HG02840 (cell line): ENCODE measurements at regions not wholly inside any gene's neighbourhood (a gene's known extent, or its start where the extent isn't known, plus 50 kb on each side); places are given as distances from the start of the nearest gene placed in this dataset.

Experiments
- ATAC-seq: cut with Tn5 transposase; IDR thresholded peaks from one replicate; pipeline ENCODE4 v1.9.1; 2021; ENCODE audit warnings: mild to moderate bottlenecking, moderate library complexity, moderate number of reproducible peaks; ENCODE audit not compliant: unreplicated experiment, low FRiP score

DNA sequence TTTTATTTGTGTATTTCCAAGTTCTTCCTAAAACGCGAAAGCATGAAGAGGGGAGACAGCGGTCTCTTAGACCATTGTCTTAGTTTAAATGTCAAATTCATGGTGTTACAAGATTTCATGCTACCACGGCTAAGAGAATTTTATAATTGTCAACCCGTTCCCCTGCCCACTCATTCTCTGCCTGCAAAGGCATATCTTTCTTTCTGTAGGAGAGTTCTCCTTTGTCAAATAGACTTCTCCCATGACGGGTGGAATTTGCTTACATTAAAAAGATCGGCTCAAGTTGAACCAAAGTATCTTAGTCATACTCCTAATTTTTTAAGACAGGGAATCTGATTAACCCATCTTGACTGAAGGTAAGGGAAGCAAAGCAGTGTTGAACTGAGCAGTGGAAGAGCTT, 539.2 kb downstream of the REEP3 start:
- ATAC-seq, result no peak

- no peak for ATAC-seq
These were observed 541.6 kb downstream of the REEP3 start for GRCh38 chr10:64062793-64063192.

GRCh38 chr10:64067009-64067606, 545.9 kb downstream of the REEP3 start:
- ATAC-seq, result no peak

DNA sequence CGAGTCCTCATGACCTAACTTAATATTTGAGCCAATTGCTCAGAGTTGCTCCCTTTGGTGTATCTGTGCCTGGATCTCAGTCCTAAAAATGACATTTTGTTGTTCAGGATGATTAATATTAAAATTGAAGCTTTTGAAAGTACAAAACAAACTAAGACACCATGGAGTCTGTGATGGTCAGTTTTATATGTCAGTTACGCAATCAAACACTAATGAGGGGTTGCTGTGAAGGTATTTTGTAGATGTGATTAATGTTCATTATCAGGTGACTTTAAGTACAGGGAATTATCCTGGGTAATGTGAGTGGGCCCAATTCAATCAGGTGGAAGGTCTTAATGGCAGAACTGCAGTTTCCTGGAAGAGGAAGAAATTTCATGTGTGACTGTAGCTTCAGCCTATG, 546.7 kb downstream of the REEP3 start:
- no peak for ATAC-seq

DNA sequence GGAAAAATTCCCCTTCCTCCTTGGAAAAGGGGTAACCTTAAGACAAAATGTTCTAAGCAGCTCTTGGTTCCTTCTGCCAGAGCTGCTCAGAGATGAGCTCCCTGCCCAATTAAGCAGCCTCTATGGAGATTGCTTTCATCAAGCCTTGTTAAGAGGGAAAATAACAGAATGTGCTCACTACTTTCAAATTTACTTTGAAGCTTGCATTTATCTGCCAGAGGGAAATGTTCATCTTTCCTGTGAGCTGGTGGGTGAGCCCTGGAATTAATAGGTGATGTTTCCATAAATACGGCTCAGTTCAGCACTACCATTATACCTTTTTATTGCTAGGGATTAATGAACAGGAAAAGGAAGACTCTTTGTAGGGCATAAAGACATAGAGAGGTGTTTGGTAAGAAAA, 549.0 kb downstream of the REEP3 start:
- no peak for ATAC-seq

DNA sequence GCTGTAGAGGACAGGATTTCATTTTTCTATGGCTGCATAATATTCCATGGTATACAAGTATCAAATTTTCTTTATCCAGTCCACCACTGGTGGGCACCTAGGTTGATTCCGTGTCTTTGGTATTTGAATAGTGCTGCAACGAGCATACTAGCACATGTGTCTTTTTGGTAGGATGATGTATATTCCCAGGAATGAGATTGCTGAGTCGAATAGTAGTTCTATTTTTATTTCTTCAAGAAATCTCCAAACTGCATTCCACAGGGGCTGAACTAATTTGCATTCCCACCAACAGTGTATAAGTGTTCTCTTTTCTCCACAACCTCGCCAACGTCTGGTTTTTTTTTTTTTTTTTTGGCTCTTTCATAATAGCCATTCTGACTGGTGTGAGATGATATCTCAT, 550.0 kb downstream of the REEP3 start:
- ATAC-seq, result no peak

DNA sequence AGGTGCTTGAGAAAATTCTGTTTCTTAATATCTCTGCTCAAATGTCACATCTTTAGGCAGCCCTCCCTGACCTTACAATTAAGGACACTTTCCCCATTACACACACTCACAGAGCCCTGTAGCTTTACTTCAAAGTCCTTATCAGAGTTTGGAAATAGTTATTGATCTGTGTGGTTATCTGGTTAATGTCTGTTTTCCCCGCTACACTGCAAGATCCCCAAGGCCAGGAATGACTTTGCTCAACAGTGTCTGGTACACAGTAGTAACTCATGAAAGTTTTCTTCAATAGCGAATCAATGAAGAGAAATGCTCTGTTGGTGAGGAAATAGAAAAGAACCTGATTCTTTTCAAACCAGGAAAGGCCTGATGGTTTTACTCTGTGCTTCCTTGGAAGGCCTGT, 554.4 kb downstream of the REEP3 start:
- no peak for ATAC-seq

DNA sequence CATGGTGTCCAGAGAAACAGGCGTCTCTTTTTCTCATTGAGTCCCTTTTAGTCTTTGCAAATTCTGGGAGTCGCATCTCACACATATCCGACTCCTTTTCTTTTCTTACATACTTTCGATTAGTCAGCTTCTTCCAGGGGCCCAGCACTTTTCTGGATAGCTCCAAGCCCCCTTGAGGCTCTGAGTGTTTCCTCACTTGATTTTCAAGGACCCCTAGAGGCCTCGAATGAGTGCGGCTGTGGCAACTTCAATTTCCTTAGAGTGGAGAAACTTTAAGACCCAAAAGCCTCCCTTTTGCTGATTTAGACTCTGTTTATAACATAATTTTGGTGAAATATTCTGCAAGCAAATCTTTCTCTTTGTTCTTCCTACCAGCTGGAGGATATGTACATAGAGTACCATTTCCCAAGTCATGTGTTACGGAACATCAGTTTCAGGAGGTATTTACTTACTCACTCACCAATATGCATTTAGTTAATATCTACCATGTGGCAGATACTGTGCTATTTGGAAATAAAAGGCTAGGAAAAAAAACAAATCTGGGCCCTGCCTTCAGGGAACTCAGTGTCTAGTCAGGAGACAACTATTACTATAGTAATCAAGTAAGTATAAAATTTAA, 555.2 kb downstream of the REEP3 start:
- ATAC-seq, result no peak

DNA sequence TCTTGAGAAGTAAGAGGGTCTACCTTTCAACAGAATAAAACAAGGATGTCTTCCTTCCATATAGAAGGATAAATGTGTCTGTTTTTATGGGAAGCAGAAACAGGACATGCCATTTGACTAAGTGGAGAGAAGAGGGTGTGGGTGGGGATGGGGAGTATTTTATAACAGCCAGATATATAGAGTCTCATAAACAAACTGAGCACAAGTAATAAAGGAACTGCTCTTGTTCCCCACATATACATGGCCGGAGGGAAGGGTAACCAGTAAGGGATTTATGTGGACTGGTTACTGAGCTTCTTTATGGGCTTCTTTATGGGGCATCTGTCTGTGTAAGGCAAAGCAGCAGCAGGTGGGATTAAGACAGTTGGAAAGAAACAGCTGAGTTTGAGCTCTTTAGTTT, 558.1 kb downstream of the REEP3 start:
- no peak for ATAC-seq

- no peak for ATAC-seq
These were observed 558.9 kb downstream of the REEP3 start for GRCh38 chr10:64080071-64080470.

DNA sequence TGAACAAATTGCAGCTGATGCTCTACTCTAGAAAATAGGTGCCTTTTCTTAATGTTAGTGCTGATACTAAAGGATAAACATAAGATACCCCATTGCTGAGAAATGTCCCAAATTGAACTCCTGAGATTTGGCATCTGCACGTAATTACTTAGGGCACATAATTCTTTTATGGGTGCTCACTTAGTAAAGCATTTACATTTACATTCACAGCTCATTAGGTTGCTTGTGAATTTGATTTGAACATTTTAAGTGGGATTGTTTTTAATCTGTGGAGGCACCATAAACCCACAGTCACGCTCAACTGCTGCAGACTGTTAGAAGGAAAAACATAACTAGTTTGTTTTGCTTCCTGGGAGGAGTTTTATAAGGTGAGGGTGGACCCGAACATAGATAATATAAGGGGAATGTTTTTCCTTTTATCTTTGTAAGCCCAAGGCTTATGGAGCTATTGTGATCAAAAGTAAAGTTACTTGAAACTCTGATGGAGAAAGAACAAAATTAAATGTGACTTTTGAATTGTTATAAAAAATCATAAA, 560.8 kb downstream of the REEP3 start:
- ATAC-seq, result no peak

DNA sequence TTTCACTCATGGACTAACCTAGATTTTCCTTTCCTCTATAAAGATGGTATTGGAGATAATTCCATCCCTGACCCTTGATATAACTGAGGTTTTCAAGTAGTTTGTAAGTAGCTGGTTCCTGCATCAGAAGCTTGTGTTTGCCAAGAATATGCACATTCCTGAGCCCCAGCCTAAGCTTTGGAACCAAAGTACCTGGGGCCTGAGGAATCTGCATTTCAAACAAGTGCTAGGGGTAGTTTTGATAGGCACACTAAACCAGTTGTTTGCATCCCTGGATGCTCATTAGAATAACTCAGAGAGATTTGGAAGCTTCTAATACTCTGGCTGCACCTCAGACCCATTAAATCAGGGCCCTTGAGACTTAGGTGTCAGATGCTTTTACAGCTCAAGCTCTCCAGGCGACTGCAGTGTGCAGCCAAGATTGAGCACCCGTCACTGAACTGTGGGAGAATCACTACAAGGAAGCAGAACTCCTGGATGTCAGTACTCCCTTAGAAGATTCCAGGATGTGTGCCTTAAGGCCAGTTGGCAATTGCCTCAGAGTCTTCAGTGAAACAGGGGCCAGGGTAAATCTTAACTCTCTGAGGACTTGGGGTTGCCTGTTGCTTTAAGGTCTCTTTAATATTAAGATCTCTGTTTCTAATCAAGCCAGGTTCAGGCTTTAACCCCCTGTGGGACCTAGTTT, 565.0 kb downstream of the REEP3 start:
- no peak for ATAC-seq

GRCh38 chr10:64089648-64090047, 568.4 kb downstream of the REEP3 start:
- no peak for ATAC-seq

DNA sequence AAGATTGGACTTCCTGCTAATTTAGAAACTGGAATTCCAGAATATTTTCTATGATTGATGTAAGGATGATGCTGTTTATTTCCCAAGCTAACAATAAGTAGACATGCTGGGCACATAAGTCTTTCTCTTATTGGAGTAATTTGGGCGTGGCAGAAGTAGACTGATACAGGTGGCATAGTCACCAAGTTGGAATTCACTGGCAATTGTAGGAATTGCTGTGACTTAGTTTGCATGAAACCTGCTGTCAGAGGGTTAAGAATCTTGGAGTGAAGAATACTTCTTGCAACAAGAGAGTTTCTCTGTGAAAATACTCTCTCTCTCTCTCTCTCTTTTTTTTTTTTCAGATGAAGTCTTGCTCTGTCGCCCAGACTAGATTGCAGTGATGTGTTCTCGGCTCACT, 569.7 kb downstream of the REEP3 start:
- no peak for ATAC-seq

DNA sequence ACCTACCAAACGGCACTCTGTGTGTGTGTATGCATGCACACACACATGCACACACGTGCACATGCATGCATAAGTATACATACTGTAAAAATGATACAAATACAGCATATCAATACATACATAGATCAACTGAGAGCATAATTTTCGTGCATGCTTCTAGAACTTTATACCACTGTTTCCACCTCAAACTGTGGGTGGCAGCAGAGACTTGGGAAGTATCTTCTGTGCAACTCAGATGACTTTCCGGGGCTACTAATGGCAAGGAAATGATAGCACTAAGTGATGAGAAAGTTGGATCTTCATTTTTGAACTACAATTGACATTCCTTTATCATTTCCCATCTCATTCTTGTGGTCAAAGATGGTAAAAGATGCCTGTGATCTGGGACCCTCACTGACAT, 570.7 kb downstream of the REEP3 start:
- ATAC-seq, result no peak

GRCh38 chr10:64093304-64093703, 572.1 kb downstream of the REEP3 start:
- no peak for ATAC-seq

GRCh38 chr10:64093946-64094535, 572.8 kb downstream of the REEP3 start:
- no peak for ATAC-seq

GRCh38 chr10:64096941-64097340, 575.7 kb downstream of the REEP3 start:
- no peak for ATAC-seq

GRCh38 chr10:64097391-64098122, 576.4 kb downstream of the REEP3 start:
- ATAC-seq, result no peak

DNA sequence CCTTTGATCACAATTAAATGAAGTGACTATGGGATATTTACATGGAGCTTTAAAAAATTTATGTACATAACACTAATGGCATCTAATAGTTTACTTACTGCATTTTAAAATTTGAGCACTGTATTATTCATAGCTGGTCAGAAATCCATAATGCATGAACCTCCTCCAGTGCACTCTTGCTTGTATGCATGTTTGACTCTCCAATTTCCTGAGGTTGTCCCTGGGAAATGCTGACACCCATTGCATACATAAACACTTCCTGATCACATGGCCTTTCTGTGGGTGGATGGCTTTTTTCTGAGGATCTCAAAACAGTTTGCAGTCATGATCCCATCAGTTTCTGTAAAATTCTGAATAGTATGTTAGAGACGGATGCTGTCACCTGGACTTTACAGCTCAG, 577.8 kb downstream of the REEP3 start:
- ATAC-seq, result no peak
